ENCODE measurements at regions not wholly inside any gene's neighbourhood (a gene's known extent, or its start where the extent isn't known, plus 50 kb on each side); places are given as distances from the start of the nearest gene placed in this dataset.
"Not testable (repeated sequence)": the region's sequence is repeated elsewhere in the genome, so short reads cannot be mapped to it uniquely, and the experiment has no call there.

GRCh38 chr7:124100190-124100589, 67.3 kb upstream of the TMEM229A start:
- Histone ChIP-seq H3K4me1 (no peaks in the 10 kb centered on the region), H3K4me3 (no peak overlapping the region), H3K36me3 (no peaks in the 10 kb centered on the region), H3K27me3 (no peaks in the 10 kb centered on the region), H3K27ac (no peak overlapping the region), H3K9me3 (peaks cover 0 to 4% of the 10 kb centered on the region in 2 donors)
- TF ChIP-seq CTCF (IDR thresholded peaks at IDR 0.05) = no peak
- DNase-seq (no peak), ATAC-seq (no peak)
- intact Hi-C loops (cut with DNase I) = no loop called here

GRCh38 chr7:124099585-124099984, 66.7 kb upstream of the TMEM229A start:
- not testable (repeated sequence) for ATAC-seq

GRCh38 chr7:124089621-124090020, 56.8 kb upstream of the TMEM229A start:
- no peak for ATAC-seq
- no peak overlapping the region for H3K27ac ChIP-seq
- no peaks in the 10 kb centered on the region for H3K9me3 ChIP-seq
- no peaks in the 10 kb centered on the region for H3K27me3 ChIP-seq
- intact Hi-C loops (cut with DNase I) = no loop called here
- no peak for TF ChIP-seq CTCF (IDR thresholded peaks at IDR 0.05)
- H3K36me3 ChIP-seq = no peaks in the 10 kb centered on the region
- H3K4me3 ChIP-seq = no peak overlapping the region
- no peaks in the 10 kb centered on the region for H3K4me1 ChIP-seq
- DNase-seq = no peak

More at GRCh38 chr7:124099585-124099984, 66.7 kb upstream of the TMEM229A start:
- H3K36me3 ChIP-seq; H3K27me3 ChIP-seq; H3K27ac ChIP-seq; H3K4me1 ChIP-seq; DNase-seq; intact Hi-C loops (cut with DNase I); H3K9me3 ChIP-seq; H3K4me3 ChIP-seq: not testable (repeated sequence)

GRCh38 chr7:124088590-124088989, 55.7 kb upstream of the TMEM229A start:
- Histone ChIP-seq H3K4me1 (no peaks in the 10 kb centered on the region), H3K27me3 (no peaks in the 10 kb centered on the region), H3K36me3 (no peaks in the 10 kb centered on the region), H3K4me3 (no peak overlapping the region), H3K9me3 (no peaks in the 10 kb centered on the region), H3K27ac (no peak overlapping the region)
- no peak for DNase-seq
- no peak for ATAC-seq
- TF ChIP-seq CTCF (IDR thresholded peaks at IDR 0.05) = no peak
- intact Hi-C loops (cut with DNase I) = no loop called here

- no peak overlapping the region for H3K4me3 ChIP-seq
- no peak overlapping the region for H3K27ac ChIP-seq
- H3K27me3 ChIP-seq = no peaks in the 10 kb centered on the region
- intact Hi-C loops (cut with DNase I) = no loop called here
- no peaks in the 10 kb centered on the region for H3K36me3 ChIP-seq
- DNase-seq (no peak), ATAC-seq (no peak)
- no peaks in the 10 kb centered on the region for H3K9me3 ChIP-seq
- TF ChIP-seq CTCF (IDR thresholded peaks at IDR 0.05) = no peak
- H3K4me1 ChIP-seq = no peaks in the 10 kb centered on the region
Measured at GRCh38 chr7:124086843-124087242, 54.0 kb upstream of the TMEM229A start.

GRCh38 chr7:124085179-124085578, 52.3 kb upstream of the TMEM229A start:
- no peak overlapping the region for H3K27ac ChIP-seq
- H3K4me1 ChIP-seq = no peaks in the 10 kb centered on the region
- intact Hi-C loops (cut with DNase I) = no loop called here
- H3K4me3 ChIP-seq = no peak overlapping the region
- H3K27me3 ChIP-seq = no peaks in the 10 kb centered on the region
- no peak for ATAC-seq
- H3K36me3 ChIP-seq = no peaks in the 10 kb centered on the region
- H3K9me3 ChIP-seq = no peaks in the 10 kb centered on the region
- DNase-seq = peak in 2 of 4 donors; percentile 83 to 89
- no peak for TF ChIP-seq CTCF (IDR thresholded peaks at IDR 0.05)
